Omental fat pad (tissue), 3 donors: ENCODE measurements at regions not wholly inside any gene's neighbourhood (a gene's known extent, or its start where the extent isn't known, plus 50 kb on each side); places are given as distances from the start of the nearest gene placed in this dataset.

Source experiments
- ATAC-seq: fragments of 150-250 bp; one replicate; pipeline ENCODE4 v1.9.1; 2016; ENCODE audit warnings: mild to moderate bottlenecking, moderate library complexity; ENCODE audit not compliant: low FRiP score
- DNase-seq: peaks from one replicate; pipeline ENCODE4 v3.0.0-alpha.2; 2019; ENCODE audit warnings: low spot score
- CTCF ChIP-seq, 3 donors: fragments of 450-650 bp; IDR thresholded peaks; one replicate each; pipeline ENCODE4 v1.5.1; 2016 to 2017; ENCODE audit warnings: antibody characterized with exemption in 3 of 3, mild to moderate bottlenecking in 3 of 3, moderate library complexity in 2 of 3

DNA sequence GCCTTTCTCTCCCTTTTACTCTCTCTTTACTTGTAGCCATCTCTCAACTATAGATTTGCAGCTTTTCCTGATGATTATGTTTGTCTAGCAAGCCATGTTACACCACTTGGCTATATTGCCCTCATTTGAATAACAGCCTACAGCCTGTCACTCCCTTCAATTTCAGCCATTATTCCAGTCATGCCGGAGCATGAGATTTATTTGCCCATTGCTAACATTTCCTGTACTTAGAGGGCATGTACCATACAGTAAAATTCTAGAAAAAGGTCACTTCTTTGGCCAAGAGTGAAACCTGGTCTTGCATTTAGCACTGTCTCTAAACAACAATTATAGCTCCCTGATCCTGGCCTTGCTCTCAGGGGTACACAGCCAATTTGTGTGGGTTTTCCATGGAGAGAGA is 221.7 kb upstream of the TMC3 start:
- ATAC-seq (no peak), DNase-seq (no peak)
- no peak for TF ChIP-seq CTCF (IDR thresholded peaks at IDR 0.05)

DNA sequence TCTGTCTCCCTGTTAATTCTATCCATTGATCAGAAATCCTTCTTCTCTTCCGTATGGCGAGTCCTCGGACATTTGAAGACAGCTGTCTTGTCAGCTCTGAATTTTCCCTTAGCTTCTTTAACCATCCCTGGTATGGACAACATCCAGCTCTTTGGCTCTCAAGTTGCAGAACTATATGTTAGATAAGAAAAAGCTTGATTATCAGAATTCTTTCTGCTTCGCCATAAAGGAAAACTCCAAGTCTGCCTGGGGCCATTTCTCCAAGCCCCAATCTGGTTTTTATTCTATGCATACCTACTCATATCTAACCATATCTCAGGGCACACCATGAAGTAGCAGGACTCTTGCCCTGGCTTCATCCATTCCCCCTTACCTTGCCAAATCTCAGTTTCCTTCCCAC is 215.7 kb upstream of the TMC3 start:
- ATAC-seq, result no peak
- no peak for DNase-seq
- no peak for TF ChIP-seq CTCF (IDR thresholded peaks at IDR 0.05)

GRCh38 chr15:81575436-81576123 is 201.6 kb upstream of the TMC3 start:
- ATAC-seq (no peak), DNase-seq (no peak)
- TF ChIP-seq CTCF (IDR thresholded peaks at IDR 0.05), result no peak

DNA sequence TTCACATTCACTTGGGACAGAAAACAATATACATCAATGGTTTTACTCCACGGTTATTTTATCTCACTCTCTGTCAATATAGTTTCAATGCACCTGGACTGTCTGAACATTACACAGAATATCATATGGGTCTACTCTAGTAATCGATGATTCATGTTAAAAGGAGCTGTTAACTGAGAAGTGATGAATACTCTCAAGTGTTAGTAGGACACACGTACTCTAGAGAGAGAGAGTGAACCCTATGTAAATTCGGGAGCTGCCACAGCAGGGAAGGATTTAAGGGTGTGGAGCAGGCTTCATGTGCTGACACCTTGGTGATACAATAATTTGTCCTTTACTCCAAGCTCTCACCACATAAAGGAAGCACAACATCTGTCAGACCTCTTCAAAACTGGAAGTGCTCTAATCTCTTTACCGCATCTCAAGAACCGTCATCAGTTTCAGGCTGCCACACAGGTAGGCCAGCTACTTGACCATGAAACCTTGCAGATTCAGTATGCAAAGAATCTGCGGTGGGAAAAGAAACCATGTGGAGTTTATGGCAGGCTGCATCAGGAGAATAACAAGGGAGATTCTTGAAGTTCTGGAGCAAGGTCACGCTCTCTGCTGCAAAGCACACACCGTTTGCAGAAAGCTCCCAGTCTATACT is 199.2 kb upstream of the TMC3 start:
- DNase-seq (no peak), ATAC-seq (no peak)

DNA sequence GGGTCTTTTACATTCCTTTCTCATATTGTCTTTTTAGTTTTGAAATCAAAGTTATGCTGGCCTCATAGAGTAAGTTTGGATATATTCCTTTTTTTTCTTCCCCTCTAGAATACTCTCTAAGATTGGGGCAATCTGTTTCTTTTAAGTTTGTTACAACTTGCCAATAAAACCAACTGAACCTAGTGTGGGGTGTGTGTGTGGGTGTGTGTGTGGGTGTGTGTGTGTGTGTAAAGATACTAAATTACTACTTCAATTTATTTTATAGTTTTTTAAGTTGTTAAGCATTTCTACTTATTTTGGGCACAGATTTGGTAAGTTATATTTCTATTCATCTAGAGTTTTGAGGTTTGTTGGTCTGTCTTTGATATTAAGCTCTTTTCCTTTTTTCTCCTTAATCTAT is 198.2 kb upstream of the TMC3 start:
- DNase-seq, result no peak
- no peak for ATAC-seq
- TF ChIP-seq CTCF (IDR thresholded peaks at IDR 0.05), result no peak

More for the DNA sequence above, 199.2 kb upstream of the TMC3 start:
- no peak for TF ChIP-seq CTCF (IDR thresholded peaks at IDR 0.05)

GRCh38 chr15:81569286-81570080 is 195.5 kb upstream of the TMC3 start:
- ATAC-seq (no peak), DNase-seq (no peak)
- no peak for TF ChIP-seq CTCF (IDR thresholded peaks at IDR 0.05)
